Mesenchymal stem cell (in vitro differentiated cells and primary cell): ENCODE measurements at regions not wholly inside any gene's neighbourhood (a gene's known extent, or its start where the extent isn't known, plus 50 kb on each side); places are given as distances from the start of the nearest gene placed in this dataset.

Source experiments
- DNase-seq: peaks from one replicate; pipeline ENCODE4 v3.0.0-alpha.2; 2013
- H2AFZ ChIP-seq: one replicate; pipeline ENCODE4 v1.6.1; 2013; ENCODE audit warnings: low read depth, mild to moderate bottlenecking, control low read depth, inconsistent platforms, low read length, moderate library complexity
- H2AK5ac ChIP-seq: 2 replicates; pipeline ENCODE4 v1.6.1; 2013; ENCODE audit warnings: low read length, moderate library complexity, mild to moderate bottlenecking, inconsistent platforms; ENCODE audit not compliant: severe bottlenecking
- H2BK120ac ChIP-seq: one replicate; pipeline ENCODE4 v1.6.1; 2013; ENCODE audit warnings: low read depth, mild to moderate bottlenecking, inconsistent platforms, low read length, moderate library complexity
- H2BK12ac ChIP-seq, 2 experiments: one replicate each; pipeline ENCODE4 v1.6.1; 2013; ENCODE audit warnings: inconsistent platforms in 2 of 2, low read length in 2 of 2, mild to moderate bottlenecking in 2 of 2, moderate library complexity in 2 of 2, control low read depth in 1 of 2
- H2BK15ac ChIP-seq: one replicate; pipeline ENCODE4 v1.6.1; 2013; ENCODE audit warnings: mild to moderate bottlenecking, low read depth, inconsistent platforms; ENCODE audit not compliant: poor library complexity, severe bottlenecking
- H2BK5ac ChIP-seq: 2 replicates; pipeline ENCODE4 v1.6.1; 2013; ENCODE audit warnings: low read depth, mild to moderate bottlenecking, low read length, control low read depth, inconsistent platforms; ENCODE audit not compliant: poor library complexity, severe bottlenecking
- H3K14ac ChIP-seq, 2 experiments: one replicate each; pipeline ENCODE4 v1.6.1; 2013; ENCODE audit warnings: inconsistent platforms in 2 of 2, low read length in 2 of 2, control low read depth in 1 of 2, mild to moderate bottlenecking in 1 of 2, moderate library complexity in 1 of 2
- H3K18ac ChIP-seq, 2 experiments: one replicate each; pipeline ENCODE4 v1.6.1; 2013; ENCODE audit warnings: inconsistent platforms in 2 of 2, low read length in 2 of 2, control low read depth in 1 of 2, low read depth in 1 of 2, mild to moderate bottlenecking in 1 of 2
- H3K23ac ChIP-seq, 2 experiments: one replicate each; pipeline ENCODE4 v1.6.1; 2013; ENCODE audit warnings: inconsistent platforms in 2 of 2, low read length in 2 of 2, mild to moderate bottlenecking in 2 of 2, moderate library complexity in 2 of 2, control low read depth in 1 of 2
- H3K27ac ChIP-seq: 2 replicates; pipeline ENCODE4 v1.5.1; 2013; ENCODE audit warnings: mild to moderate bottlenecking, moderate library complexity, low read length, control low read depth, inconsistent platforms; ENCODE audit not compliant: poor library complexity, severe bottlenecking
- H3K27me3 ChIP-seq, 2 experiments: 2 replicates each; pipeline versions ENCODE4 v1.6.1 to v1.7.0; 2013; ENCODE audit warnings: low read length in 2 of 2, mild to moderate bottlenecking in 2 of 2, moderate library complexity in 2 of 2, control low read depth in 1 of 2, inconsistent platforms in 1 of 2; ENCODE audit not compliant: control insufficient read depth in 1 of 2, insufficient read depth in 1 of 2
- H3K36me3 ChIP-seq, 2 experiments: 2 replicates each; pipeline versions ENCODE4 v1.6.1 to v1.7.0; 2013; ENCODE audit warnings: low read length in 2 of 2, control low read depth in 1 of 2, inconsistent platforms in 1 of 2, low read depth in 1 of 2, mild to moderate bottlenecking in 1 of 2; ENCODE audit not compliant: insufficient read depth in 2 of 2, control insufficient read depth in 1 of 2
- H3K4ac ChIP-seq, 2 experiments: one replicate each; pipeline ENCODE4 v1.6.1; 2013; ENCODE audit warnings: inconsistent platforms in 2 of 2, low read length in 2 of 2, mild to moderate bottlenecking in 2 of 2, moderate library complexity in 2 of 2, control low read depth in 1 of 2, low read depth in 1 of 2
- H3K4me1 ChIP-seq: 2 replicates; pipeline ENCODE4 v1.6.1; 2013; ENCODE audit warnings: low read depth, low read length, control low read depth; ENCODE audit not compliant: control insufficient read depth, insufficient read depth
- H3K4me2 ChIP-seq: 2 replicates; pipeline ENCODE4 v1.6.1; 2013; ENCODE audit warnings: low read length, mild to moderate bottlenecking, inconsistent platforms; ENCODE audit not compliant: poor library complexity, severe bottlenecking
- H3K4me3 ChIP-seq, 2 experiments: 2 replicates each; pipeline versions ENCODE4 v1.5.1 to v1.7.0; 2013; ENCODE audit warnings: low read length in 2 of 2, mild to moderate bottlenecking in 2 of 2, control low read depth in 1 of 2, low read depth in 1 of 2; ENCODE audit not compliant: insufficient read depth in 1 of 2
- H3K79me1 ChIP-seq: replicated peaks from 2 replicates; pipeline ENCODE4 v1.6.1; 2013; ENCODE audit warnings: mild to moderate bottlenecking, control low read depth, low read length, inconsistent platforms; ENCODE audit not compliant: poor library complexity, severe bottlenecking
- H3K9ac ChIP-seq: 2 replicates; pipeline ENCODE4 v1.7.0; 2013; ENCODE audit warnings: mild to moderate bottlenecking, low read length, moderate library complexity
- H3K9me3 ChIP-seq: 2 replicates; pipeline ENCODE4 v1.7.0; 2013; ENCODE audit warnings: mild to moderate bottlenecking, low read length; ENCODE audit not compliant: control insufficient read depth
- H4K8ac ChIP-seq: one replicate; pipeline ENCODE4 v1.6.1; 2013; ENCODE audit warnings: inconsistent platforms, mild to moderate bottlenecking, low read length, moderate library complexity
- H4K91ac ChIP-seq: one replicate; pipeline ENCODE4 v1.6.1; 2013; ENCODE audit warnings: mild to moderate bottlenecking, low read length, inconsistent platforms
- WGBS: methylation state at CpG from one replicate; pipeline ENCODE4 v1.1.7; 2013; ENCODE audit warnings: mixed read lengths; 5-methylcytosine and 5-hydroxymethylcytosine counted together

DNA sequence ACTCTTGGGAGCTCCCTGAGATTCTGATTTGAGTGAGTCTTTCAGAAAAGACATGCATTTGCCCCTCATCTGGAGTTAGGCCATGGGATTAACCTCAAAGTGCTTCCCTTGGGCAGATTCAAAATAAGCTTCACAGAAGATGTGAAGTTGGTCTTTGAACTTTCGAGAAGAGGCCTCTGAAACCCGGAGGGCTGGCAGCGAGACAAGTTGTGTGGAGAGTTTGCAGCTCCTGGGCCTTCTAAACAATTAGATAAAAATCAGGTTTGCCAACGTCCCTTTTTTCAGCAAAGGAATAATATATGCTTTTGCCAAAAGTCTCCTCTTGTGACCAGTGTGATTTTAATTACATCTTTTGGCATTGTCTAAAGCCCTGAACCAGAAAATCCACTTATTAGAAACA is 489.7 kb downstream of the SOX11 start:
- Histone ChIP-seq H3K4me2 (no peak overlapping the region), H3K36me3 (no peaks in the 10 kb centered on the region), H2BK12ac (no peak overlapping the region), H2BK15ac (no peak overlapping the region), H3K18ac (no peak overlapping the region), H3K79me1 (no peaks in the 10 kb centered on the region), H3K27me3 (no peaks in the 10 kb centered on the region), H3K4ac (no peak overlapping the region), H3K14ac (no peak overlapping the region), H2AFZ (no peak overlapping the region), H2AK5ac (no peak overlapping the region), H3K4me1 (peaks cover 3% of the 10 kb centered on the region), H4K8ac (no peak overlapping the region), H4K91ac (no peak overlapping the region), H2BK120ac (no peak overlapping the region), H3K4me3 (no peak overlapping the region), H3K9ac (no peak overlapping the region), H2BK5ac (no peak overlapping the region), H3K23ac (no peak overlapping the region), H3K9me3 (no peaks in the 10 kb centered on the region), H3K27ac (no peak overlapping the region)
- DNase-seq = no peak
- WGBS = 33% methylated on average over 3 of the region's 4 CpGs

DNA sequence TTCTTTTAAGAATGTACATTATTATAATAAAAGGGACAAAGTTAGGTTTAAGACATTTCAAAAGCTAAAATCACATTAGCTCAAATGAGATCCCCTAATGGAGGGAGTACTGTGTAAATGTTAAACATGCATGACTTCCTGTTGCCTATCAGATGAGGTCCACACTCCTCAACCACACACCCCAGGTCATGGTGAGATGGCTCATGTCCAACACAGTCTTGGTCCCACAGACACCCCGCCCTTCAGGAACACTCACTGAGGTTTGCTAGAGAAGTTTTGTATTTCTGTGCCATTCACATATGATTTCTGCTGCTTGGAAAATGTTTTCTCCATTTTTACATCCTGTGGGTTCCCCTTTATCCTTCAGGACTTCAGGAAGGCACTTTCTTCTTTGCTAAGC is 491.0 kb downstream of the SOX11 start:
- Histone ChIP-seq H3K79me1 (no peaks in the 10 kb centered on the region), H3K4me2 (no peak overlapping the region), H4K8ac (no peak overlapping the region), H3K36me3 (no peaks in the 10 kb centered on the region), H3K4ac (no peak overlapping the region), H2BK5ac (no peak overlapping the region), H2AK5ac (no peak overlapping the region), H3K4me3 (no peak overlapping the region), H3K9me3 (no peaks in the 10 kb centered on the region), H2AFZ (no peak overlapping the region), H4K91ac (no peak overlapping the region), H2BK15ac (no peak overlapping the region), H3K23ac (no peak overlapping the region), H3K4me1 (peaks cover 6% of the 10 kb centered on the region), H3K27ac (no peak overlapping the region), H2BK120ac (no peak overlapping the region), H3K18ac (no peak overlapping the region), H2BK12ac (no peak overlapping the region), H3K27me3 (no peaks in the 10 kb centered on the region), H3K9ac (no peak overlapping the region), H3K14ac (no peak overlapping the region)
- DNase-seq = no peak
- WGBS = no CpG with 5 or more reads among the region's 1 CpG

DNA sequence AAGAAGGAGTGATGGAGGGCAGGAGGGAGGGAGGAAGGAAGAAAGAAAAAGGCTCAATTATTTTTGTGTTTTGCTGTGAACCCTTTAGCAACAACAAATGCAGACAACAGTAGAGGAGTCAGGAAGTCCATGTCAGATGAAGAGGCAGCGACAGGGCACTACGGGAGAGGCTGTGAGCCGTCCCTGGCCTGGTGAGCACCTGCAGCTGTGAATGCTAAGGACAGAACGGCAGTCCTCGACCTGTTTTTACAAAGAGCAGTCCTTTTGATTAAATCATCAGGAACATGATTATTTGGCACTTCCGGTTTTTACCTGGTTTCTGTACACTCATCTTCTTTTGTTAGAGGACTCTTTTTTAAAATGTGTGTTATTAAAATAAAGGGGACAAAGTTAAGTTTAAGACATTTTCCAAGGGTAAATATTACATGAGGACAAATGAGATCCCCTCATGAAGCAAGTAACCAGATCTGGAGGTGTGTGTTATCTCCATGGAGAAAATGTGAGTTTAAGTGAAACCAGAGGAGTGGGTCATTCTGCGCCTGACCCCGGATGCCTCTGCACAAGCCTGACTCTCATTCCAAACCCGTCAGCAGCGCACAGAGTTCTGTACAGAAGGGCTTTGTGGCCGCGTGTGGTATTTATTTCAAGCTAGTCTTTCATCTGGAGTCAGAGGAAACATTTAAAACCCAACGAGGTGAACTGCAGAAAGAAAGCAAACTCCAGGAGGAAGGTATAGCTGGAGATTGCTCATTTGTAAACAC is 492.5 kb downstream of the SOX11 start:
- peaks cover 6% of the 10 kb centered on the region for H3K4me1 ChIP-seq
- no peak overlapping the region for H3K4ac ChIP-seq
- DNase-seq = peak; percentile 55
- H2BK15ac ChIP-seq = no peak overlapping the region
- no peak overlapping the region for H3K4me3 ChIP-seq
- no peak overlapping the region for H3K14ac ChIP-seq
- no peak overlapping the region for H2AK5ac ChIP-seq
- no peak overlapping the region for H4K91ac ChIP-seq
- H3K23ac ChIP-seq = no peak overlapping the region
- no peak overlapping the region for H2BK5ac ChIP-seq
- no peaks in the 10 kb centered on the region for H3K36me3 ChIP-seq
- no peak overlapping the region for H3K18ac ChIP-seq
- H3K79me1 ChIP-seq = no peaks in the 10 kb centered on the region
- no peak overlapping the region for H4K8ac ChIP-seq
- no peaks in the 10 kb centered on the region for H3K9me3 ChIP-seq
- H3K9ac ChIP-seq = no peak overlapping the region
- no peak overlapping the region for H3K4me2 ChIP-seq
- H3K27me3 ChIP-seq = no peaks in the 10 kb centered on the region
- no peak overlapping the region for H2BK120ac ChIP-seq
- no peak overlapping the region for H2AFZ ChIP-seq
- H3K27ac ChIP-seq = no peak overlapping the region
- no peak overlapping the region for H2BK12ac ChIP-seq
- WGBS = 54% methylated on average over 13 of the region's 13 CpGs

DNA sequence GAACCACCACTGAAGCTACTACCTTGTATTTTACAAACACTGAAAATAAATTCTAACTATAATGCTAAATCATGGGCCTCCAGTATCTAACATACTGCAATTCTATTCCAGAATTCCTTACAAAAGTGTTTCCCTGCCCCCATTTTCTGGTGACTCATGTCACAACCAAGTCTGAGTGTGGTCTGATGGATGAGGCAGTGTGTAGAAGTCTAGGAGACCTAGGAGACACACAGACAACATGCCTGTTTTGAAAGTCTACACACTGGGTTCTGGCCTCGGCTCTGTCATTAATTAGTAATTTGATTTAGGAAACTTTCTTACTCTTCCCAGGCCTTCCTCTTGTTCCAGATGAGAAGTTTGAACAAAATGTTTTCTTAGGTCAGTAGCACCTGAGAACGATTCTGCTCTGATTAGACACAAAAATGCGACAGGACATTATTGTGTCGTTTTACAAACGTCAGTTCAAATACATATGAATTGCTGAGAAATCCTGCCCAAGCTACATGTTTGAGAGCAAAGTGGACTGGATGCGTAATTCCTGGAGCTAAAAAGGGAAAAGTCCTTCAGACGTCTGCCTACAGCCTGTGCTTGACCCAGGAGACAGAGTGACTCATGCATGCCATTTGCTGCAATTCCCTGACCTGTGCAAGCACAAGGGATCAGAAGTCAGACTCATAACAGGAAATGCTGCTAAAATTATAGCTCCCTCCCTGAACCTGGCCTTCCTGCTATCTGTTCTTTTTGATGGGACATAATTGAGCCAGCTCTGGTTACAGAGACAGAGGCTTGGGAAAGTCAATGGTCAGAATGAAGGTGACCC is 494.4 kb downstream of the SOX11 start:
- Histone ChIP-seq H3K18ac (no peak overlapping the region), H3K9me3 (no peaks in the 10 kb centered on the region), H3K4me3 (no peak overlapping the region), H3K27me3 (no peaks in the 10 kb centered on the region), H3K4me1 (peaks cover 6% of the 10 kb centered on the region), H3K9ac (peak overlapping the region; percentile 31), H3K23ac (no peak overlapping the region), H3K4ac (no peak overlapping the region), H4K91ac (no peak overlapping the region), H3K79me1 (no peaks in the 10 kb centered on the region), H2AFZ (no peak overlapping the region), H4K8ac (no peak overlapping the region), H3K4me2 (no peak overlapping the region), H2BK12ac (no peak overlapping the region), H2BK120ac (no peak overlapping the region), H2AK5ac (no peak overlapping the region), H3K27ac (no peak overlapping the region), H3K14ac (no peak overlapping the region), H2BK5ac (no peak overlapping the region), H3K36me3 (no peaks in the 10 kb centered on the region), H2BK15ac (no peak overlapping the region)
- WGBS = 11% methylated on average over 6 of the region's 7 CpGs
- DNase-seq = peak; percentile 92
